ENCODE measurements at regions not wholly inside any gene's neighbourhood (a gene's known extent, or its start where the extent isn't known, plus 50 kb on each side); places are given as distances from the start of the nearest gene placed in this dataset.

DNA sequence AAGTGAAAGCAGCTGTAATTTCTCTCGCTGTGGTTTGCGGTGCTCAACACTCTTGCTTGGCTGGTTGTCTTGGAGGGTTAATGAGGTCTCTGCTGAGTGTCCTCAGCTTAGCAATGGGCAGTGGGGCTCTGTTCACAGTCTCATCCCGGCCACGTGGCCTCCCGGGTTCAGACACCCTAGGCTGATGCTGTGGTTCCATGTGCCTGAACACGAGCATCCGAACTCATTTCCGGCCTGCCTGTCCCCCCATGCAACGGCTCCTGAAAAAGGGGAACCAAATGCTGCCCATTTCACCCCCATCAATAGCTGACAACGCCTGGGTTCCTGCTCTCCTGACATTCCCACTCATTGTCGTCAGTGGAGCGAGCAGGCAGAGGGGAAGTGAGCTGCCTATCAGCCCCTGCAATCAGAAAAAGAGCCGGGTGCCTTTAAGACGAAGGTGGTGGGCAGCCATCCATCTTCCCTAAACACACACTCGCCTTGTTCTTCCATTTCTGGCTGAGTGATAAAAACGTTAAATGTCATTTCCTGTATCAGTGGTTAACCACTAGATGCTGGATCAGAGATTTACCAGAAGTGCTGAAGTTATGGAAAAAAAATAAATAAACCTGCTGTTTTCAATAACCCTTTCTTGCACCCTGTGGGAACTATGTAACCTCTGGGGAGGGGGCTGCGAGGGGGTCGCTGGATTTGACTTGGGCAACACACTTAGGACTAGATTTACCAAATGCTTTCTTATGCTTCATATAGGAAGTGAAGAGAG lies 60.3 kb upstream of the BCL2L14 start:
- ATAC-seq (peak; percentile 50), DNase-seq (peak in 1 of 3 donors; percentile 34)
- Mint-ChIP-seq H3K27ac (peak overlapping the region; percentile 99), H3K4me3 (peak overlapping the region; percentile 89), H3K36me3 (ENCODE audit: low read depth) (peaks cover 5% of the 10 kb centered on the region), H3K4me1 (peaks cover 63% of the 10 kb centered on the region), H3K27me3 (no peaks in the 10 kb centered on the region)
- H3K9me3 ChIP-seq (ENCODE audit: control insufficient read depth, low read length, poor library complexity, severe bottlenecking), result no peaks in the 10 kb centered on the region

DNA sequence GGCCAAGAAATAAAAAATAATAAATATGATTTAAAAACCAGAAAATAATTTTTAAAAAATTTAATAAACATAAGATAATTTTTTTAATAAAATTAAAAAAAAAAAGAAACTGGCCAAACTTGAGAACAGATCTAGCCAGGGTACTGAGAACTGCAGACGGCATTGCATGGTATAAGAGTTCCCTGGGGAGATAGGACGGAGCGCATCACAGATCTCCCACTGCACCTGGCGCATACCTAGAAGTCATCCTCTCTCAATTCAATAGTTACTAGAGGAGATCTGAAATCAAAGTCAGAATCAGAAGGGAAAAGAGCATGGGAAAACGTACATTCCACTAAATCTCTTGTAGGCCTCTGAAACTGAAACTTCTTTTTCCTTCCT lies 58.9 kb upstream of the BCL2L14 start:
- peak overlapping the region; percentile 99 for H3K27ac Mint-ChIP-seq
- peaks cover 67% of the 10 kb centered on the region for H3K4me1 Mint-ChIP-seq
- H3K36me3 Mint-ChIP-seq (ENCODE audit: low read depth), result peaks cover 3% of the 10 kb centered on the region
- peak overlapping the region; percentile 89 for H3K4me3 Mint-ChIP-seq
- DNase-seq (no peak), ATAC-seq (no peak)
- H3K9me3 ChIP-seq (ENCODE audit: control insufficient read depth, low read length, poor library complexity, severe bottlenecking), result no peaks in the 10 kb centered on the region
- H3K27me3 Mint-ChIP-seq, result no peaks in the 10 kb centered on the region

DNA sequence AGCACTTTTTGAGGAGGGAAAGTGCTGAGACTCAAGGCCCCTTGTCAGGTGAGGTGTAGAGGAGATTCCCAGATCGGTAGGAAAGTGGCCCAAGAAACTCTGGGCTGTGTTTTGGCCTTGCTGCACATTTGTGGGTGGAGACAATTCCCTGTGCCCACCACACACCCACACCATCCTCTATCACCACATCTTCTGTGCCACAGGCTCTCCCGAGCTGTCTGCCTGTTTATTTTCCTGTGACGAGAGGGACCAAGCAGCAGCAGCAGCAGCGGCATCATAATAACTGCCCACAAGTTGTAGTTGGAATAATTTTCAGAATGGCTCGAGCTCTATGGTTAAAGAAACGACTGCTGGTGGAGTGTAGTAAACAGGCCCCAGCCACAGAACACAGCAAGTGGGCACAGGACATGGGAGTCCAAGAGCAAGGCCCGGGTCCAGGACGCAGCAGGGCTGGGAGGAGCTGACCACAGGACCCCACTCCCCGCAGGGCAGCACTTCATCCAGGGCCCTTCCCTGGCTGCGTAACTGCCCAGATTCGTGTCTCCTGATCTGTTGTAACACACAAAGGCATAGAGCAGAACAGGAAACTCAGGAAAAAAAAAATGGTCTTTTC lies 55.6 kb upstream of the BCL2L14 start:
- H3K27ac Mint-ChIP-seq, result peak overlapping the region; percentile 90
- ATAC-seq, result no peak
- no peaks in the 10 kb centered on the region for H3K36me3 Mint-ChIP-seq (ENCODE audit: low read depth)
- H3K27me3 Mint-ChIP-seq, result no peaks in the 10 kb centered on the region
- H3K9me3 ChIP-seq (ENCODE audit: control insufficient read depth, low read length, poor library complexity, severe bottlenecking), result no peaks in the 10 kb centered on the region
- H3K4me1 Mint-ChIP-seq, result peaks cover 48% of the 10 kb centered on the region
- no peak for DNase-seq
- H3K4me3 Mint-ChIP-seq, result peak overlapping the region; percentile 13

DNA sequence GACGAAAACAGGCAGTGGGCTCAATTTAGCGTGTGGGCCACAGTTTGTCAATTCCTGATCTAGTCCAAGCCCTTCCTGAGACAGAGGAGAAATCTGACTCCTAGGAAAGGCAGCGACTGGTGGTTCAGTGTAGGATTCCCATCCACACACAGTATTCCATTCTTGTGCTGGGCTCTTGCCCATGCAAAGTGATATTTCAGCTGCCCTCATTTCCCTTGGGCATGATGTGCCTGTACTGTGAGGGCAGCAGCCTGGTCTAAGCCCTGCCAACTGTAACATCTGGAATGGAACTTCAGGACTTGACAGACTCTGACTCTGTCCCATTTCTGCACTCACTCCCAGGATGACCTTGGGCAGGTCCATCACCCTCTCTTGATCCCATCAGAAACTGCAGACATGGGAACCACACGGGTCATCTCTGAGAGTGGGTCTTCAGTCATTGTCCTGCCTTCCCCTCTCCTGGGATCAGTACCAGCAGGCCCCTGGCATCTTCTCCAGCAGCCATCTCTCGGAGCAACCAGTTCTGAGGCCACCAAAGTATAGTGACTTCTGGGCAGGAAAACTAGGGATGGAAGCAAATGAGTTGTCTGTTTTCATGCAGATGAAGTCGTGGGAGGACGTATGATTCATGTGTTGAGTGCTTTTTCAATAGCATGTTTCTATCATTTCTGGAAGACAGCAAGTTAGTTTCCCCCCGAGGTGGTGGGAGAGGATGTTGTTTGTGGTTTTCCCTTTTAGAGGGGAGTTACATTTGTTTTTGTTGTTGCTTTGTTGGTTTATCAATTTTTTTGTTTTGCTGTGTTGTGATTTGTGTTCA lies 54.2 kb upstream of the BCL2L14 start:
- ATAC-seq (no peak), DNase-seq (no peak)
- Mint-ChIP-seq H3K36me3 (ENCODE audit: low read depth) (peaks cover 2% of the 10 kb centered on the region), H3K4me3 (peak overlapping the region; percentile 1), H3K27me3 (no peaks in the 10 kb centered on the region), H3K4me1 (peaks cover 37% of the 10 kb centered on the region), H3K27ac (peak overlapping the region; percentile 12)
- no peaks in the 10 kb centered on the region for H3K9me3 ChIP-seq (ENCODE audit: control insufficient read depth, low read length, poor library complexity, severe bottlenecking)

DNA sequence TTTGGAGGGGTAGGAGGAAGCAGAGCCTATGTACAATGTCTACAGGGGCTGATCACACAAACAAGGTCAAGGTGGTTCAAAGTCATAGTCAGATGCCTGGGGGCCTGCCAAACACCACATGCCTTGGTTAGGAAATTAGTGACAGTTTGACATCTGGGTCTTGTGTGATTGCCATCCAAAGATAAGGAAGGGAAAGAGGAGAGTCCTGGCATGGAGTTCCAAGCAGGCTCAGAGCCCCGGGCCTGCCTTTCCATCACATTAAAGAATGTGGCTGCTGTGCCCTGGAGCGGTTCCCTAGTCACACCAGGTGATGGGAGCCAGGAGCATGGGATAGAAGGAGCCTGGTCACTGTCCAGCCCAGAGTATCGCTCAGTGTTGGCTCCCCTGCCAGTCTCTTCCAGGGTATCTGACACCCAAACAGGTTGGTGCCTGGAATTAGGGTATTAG lies 53.6 kb upstream of the BCL2L14 start:
- no peak for DNase-seq
- Mint-ChIP-seq H3K36me3 (ENCODE audit: low read depth) (peaks cover 3% of the 10 kb centered on the region), H3K4me1 (peaks cover 38% of the 10 kb centered on the region), H3K4me3 (peak overlapping the region; percentile 1), H3K27ac (peak overlapping the region; percentile 12), H3K27me3 (no peaks in the 10 kb centered on the region)
- no peaks in the 10 kb centered on the region for H3K9me3 ChIP-seq (ENCODE audit: control insufficient read depth, low read length, poor library complexity, severe bottlenecking)
- no peak for ATAC-seq

DNA sequence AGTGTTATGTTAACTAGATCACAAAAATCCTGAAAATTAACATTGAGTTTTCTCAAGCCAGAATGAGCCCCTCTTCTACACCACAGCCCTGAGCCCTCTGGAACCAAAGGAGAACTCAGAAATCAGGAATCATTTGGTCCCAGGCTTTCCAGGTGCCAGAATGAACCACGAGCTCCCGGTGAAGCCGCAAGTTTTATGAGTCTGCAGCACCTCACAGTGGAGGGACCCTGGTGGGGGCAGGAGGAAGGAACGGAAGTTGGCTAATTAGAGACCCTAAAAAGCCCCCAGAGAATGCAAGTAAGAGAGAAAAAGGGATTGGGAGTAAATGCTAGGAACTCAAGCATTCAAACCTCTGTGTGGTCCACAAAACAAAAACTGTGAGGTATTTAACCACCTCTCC lies 52.9 kb upstream of the BCL2L14 start:
- Mint-ChIP-seq H3K27ac (no peak overlapping the region), H3K36me3 (ENCODE audit: low read depth) (peaks cover 3% of the 10 kb centered on the region), H3K4me1 (peaks cover 36% of the 10 kb centered on the region), H3K4me3 (no peak overlapping the region), H3K27me3 (no peaks in the 10 kb centered on the region)
- DNase-seq (no peak), ATAC-seq (no peak)
- no peaks in the 10 kb centered on the region for H3K9me3 ChIP-seq (ENCODE audit: control insufficient read depth, low read length, poor library complexity, severe bottlenecking)

DNA sequence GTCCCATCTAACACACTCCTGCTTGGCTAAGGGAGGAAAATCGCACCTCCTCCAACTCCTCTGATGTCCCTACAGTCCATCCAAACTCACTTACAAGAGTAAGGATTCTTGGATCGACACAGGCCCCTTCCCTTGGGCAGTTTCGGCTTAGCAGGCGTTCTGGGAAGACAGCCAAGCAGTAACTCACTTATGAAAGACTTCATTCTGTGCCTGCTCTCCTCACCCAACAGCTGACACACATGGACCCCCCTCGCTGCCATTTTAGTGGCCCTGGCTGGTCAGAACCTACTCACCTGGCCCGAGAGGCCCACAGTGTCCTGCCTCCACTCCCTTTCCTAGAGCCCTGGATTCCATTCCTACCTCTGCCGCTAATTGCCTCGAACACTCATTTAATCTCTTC lies 52.3 kb upstream of the BCL2L14 start:
- DNase-seq (no peak), ATAC-seq (no peak)
- no peaks in the 10 kb centered on the region for H3K9me3 ChIP-seq (ENCODE audit: control insufficient read depth, low read length, poor library complexity, severe bottlenecking)
- no peaks in the 10 kb centered on the region for H3K27me3 Mint-ChIP-seq
- peak overlapping the region; percentile 19 for H3K27ac Mint-ChIP-seq
- H3K36me3 Mint-ChIP-seq (ENCODE audit: low read depth), result peaks cover 3% of the 10 kb centered on the region
- H3K4me1 Mint-ChIP-seq, result peaks cover 40% of the 10 kb centered on the region
- H3K4me3 Mint-ChIP-seq, result no peak overlapping the region

DNA sequence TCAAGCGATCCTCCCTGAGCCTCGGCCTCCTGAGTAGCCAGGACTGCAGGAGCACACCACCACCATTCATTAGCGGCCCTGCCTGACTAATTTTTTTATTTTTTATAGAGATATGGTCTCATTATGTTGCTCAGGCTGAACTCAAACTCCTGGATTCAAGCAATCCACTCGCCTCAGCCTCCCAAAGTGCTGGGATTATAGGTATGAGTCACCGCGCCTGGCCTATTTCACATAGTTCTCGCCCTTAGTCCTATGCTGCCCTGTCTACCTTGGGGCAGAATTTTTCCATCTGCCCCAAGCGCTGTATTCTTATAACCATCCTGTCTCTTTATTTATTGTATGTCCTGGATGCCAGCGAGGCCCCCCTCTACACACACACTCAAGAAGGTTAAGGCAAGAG lies 50.9 kb upstream of the BCL2L14 start:
- DNase-seq (no peak), ATAC-seq (no peak)
- Mint-ChIP-seq H3K4me3 (no peak overlapping the region), H3K4me1 (peaks cover 46% of the 10 kb centered on the region), H3K36me3 (ENCODE audit: low read depth) (peaks cover 3% of the 10 kb centered on the region), H3K27me3 (no peaks in the 10 kb centered on the region), H3K27ac (no peak overlapping the region)
- no peaks in the 10 kb centered on the region for H3K9me3 ChIP-seq (ENCODE audit: control insufficient read depth, low read length, poor library complexity, severe bottlenecking)

DNA sequence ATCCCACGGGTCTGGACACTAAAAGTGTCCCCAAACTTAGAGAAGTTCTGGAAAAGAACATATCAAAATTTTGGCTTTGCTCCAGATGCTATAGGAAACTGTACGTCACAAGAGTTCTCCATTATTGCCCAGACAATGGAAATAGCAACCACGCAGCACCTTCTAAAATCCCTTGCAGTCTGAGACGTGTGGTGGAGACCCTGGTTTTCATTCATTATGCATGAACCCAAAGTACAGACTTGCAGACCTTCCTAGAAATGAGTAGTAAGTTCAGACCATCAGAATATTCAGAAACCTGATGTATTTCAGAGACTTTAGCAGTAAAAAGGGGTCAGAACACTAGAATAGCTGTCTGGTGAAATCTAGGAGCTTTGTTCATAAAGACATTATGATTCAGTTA lies 50.0 kb upstream of the BCL2L14 start:
- no peaks in the 10 kb centered on the region for H3K9me3 ChIP-seq (ENCODE audit: control insufficient read depth, low read length, poor library complexity, severe bottlenecking)
- Mint-ChIP-seq H3K27ac (no peak overlapping the region), H3K36me3 (ENCODE audit: low read depth) (peaks cover 5% of the 10 kb centered on the region), H3K27me3 (no peaks in the 10 kb centered on the region), H3K4me1 (peaks cover 46% of the 10 kb centered on the region), H3K4me3 (no peak overlapping the region)
- no peak for ATAC-seq
- DNase-seq, result no peak

Measured in T-helper 17 cell (primary cell).